ENCODE measurements at regions not wholly inside any gene's neighbourhood (a gene's known extent, or its start where the extent isn't known, plus 50 kb on each side); places are given as distances from the start of the nearest gene placed in this dataset.

DNA sequence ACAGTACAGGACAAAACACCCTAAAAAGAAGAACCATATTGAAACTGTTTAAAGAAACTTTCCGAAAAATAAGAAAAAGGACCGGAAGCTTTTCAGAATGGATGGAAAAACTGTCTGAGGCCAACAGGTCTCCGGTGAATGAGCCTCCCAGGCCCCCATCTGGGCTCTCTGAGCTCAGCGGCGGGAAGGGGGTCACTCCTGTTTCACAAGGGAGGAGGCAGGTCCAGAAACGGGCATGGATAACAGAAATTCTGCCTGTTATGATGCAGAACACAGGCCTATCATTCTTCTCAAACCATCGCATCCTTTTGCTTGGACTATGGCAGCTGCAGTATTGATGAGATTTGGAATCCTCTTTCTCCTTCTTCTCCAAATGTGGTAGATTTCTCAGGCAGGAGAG is 58.9 kb upstream of the SHH start:
- no TSS peak for BruUV-seq (replicated peaks)
- ChIA-PET CTCF (interaction anchor here (0.6 kb wide), 1 partner anchor 10 kb away, joined by 3 read pairs; no protein-coding TSS in a partner anchor), POLR2A (no interaction called here)
- H3K9me3 ChIP-seq (ENCODE audit: control insufficient read depth, insufficient read depth, low read depth, low read length): no peaks in the 10 kb centered on the region
- DNase-seq (ENCODE audit: low read depth, low spot score) (no peak), ATAC-seq (no peak)
- no peak overlapping the region for H3K4me3 ChIP-seq (ENCODE audit: low read depth in 2 of 2, low read length in 2 of 2)
- intact Hi-C loops (cut with micrococcal nuclease; ENCODE audit: unreplicated experiment): no loop called here
- H3K36me3 ChIP-seq (ENCODE audit: control insufficient read depth, insufficient read depth, low read length): no peaks in the 10 kb centered on the region
- TF ChIP-seq, protein P1, sequence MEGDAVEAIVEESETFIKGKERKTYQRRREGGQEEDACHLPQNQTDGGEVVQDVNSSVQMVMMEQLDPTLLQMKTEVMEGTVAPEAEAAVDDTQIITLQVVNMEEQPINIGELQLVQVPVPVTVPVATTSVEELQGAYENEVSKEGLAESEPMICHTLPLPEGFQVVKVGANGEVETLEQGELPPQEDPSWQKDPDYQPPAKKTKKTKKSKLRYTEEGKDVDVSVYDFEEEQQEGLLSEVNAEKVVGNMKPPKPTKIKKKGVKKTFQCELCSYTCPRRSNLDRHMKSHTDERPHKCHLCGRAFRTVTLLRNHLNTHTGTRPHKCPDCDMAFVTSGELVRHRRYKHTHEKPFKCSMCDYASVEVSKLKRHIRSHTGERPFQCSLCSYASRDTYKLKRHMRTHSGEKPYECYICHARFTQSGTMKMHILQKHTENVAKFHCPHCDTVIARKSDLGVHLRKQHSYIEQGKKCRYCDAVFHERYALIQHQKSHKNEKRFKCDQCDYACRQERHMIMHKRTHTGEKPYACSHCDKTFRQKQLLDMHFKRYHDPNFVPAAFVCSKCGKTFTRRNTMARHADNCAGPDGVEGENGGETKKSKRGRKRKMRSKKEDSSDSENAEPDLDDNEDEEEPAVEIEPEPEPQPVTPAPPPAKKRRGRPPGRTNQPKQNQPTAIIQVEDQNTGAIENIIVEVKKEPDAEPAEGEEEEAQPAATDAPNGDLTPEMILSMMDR (IDR thresholded peaks at IDR 0.05): no peak
- TF ChIP-seq POLR2AphosphoS5 (IDR thresholded peaks at IDR 0.05; ENCODE audit: low read depth, low read length) (no peak), TCF7L2 (IDR thresholded peaks at IDR 0.05; ENCODE audit: low read depth, low read length) (no peak)
- TF ChIP-seq, protein P2, sequence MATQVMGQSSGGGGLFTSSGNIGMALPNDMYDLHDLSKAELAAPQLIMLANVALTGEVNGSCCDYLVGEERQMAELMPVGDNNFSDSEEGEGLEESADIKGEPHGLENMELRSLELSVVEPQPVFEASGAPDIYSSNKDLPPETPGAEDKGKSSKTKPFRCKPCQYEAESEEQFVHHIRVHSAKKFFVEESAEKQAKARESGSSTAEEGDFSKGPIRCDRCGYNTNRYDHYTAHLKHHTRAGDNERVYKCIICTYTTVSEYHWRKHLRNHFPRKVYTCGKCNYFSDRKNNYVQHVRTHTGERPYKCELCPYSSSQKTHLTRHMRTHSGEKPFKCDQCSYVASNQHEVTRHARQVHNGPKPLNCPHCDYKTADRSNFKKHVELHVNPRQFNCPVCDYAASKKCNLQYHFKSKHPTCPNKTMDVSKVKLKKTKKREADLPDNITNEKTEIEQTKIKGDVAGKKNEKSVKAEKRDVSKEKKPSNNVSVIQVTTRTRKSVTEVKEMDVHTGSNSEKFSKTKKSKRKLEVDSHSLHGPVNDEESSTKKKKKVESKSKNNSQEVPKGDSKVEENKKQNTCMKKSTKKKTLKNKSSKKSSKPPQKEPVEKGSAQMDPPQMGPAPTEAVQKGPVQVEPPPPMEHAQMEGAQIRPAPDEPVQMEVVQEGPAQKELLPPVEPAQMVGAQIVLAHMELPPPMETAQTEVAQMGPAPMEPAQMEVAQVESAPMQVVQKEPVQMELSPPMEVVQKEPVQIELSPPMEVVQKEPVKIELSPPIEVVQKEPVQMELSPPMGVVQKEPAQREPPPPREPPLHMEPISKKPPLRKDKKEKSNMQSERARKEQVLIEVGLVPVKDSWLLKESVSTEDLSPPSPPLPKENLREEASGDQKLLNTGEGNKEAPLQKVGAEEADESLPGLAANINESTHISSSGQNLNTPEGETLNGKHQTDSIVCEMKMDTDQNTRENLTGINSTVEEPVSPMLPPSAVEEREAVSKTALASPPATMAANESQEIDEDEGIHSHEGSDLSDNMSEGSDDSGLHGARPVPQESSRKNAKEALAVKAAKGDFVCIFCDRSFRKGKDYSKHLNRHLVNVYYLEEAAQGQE (IDR thresholded peaks at IDR 0.05; ENCODE audit: insufficient read depth in 1 of 2, low read depth in 2 of 2, low read length in 1 of 2): no peak
- H3K27me3 ChIP-seq (ENCODE audit: control insufficient read depth, insufficient read depth, low read length): no peaks in the 10 kb centered on the region
- in situ Hi-C loops (cut with HindIII; ENCODE audit: low pct_unique_long_range_greater_than_20kb, low sequenced_read_pairs): no loop called here
- no peak overlapping the region for H3K27ac ChIP-seq (ENCODE audit: low read length)
- H3K4me1 ChIP-seq (ENCODE audit: control insufficient read depth, insufficient read depth, low read length): no peaks in the 10 kb centered on the region

DNA sequence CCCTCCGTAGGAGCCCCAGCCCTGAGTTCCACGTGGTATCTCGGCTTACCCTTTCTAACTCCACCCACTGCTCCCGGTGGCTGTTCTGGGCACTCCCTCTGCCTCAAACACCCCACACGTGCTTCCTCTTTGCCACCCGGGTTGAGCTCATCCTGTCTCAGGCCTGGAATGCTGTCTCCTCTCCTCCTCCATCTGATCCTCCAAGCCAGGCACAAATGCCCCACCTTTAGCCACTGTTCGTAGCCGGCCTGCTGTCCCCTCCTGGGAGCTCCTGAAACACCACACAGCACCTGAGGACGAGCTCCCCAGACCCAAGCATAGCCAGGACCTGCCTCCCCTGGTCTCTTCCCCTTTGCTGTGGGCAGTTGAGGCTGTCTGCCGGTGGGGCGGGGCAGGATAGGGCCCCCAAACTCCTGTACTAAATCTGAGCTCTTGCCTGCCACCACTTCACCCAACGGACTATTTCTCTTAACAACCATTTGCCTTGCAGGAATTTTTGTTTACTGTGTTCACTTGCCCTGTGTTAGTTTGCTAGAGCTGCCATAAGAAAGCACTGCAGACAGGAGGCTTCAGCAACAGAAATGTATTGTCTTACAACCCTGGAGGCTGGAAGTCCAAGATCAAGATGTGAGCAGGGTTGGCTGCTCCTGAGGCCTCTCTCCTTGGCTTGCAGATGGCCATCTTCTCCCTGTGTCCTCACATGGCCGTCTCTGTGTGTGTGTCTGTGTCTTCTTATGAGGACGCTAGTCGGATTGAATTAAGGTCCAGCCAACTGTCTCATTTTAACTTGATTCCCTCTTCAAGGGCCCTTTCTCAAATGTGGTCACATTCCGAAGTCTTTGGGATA is 58.3 kb upstream of the SHH start:
- no peaks in the 10 kb centered on the region for H3K4me1 ChIP-seq (ENCODE audit: control insufficient read depth, insufficient read depth, low read length)
- POLR2A ChIA-PET: no interaction called here
- ATAC-seq (peak; percentile 38; the same call in 1 of the 2 replicates), DNase-seq (ENCODE audit: low read depth, low spot score) (no peak)
- BruUV-seq (replicated peaks): no TSS peak
- H3K36me3 ChIP-seq (ENCODE audit: control insufficient read depth, insufficient read depth, low read length): no peaks in the 10 kb centered on the region
- no peak overlapping the region for H3K4me3 ChIP-seq (ENCODE audit: low read depth in 2 of 2, low read length in 2 of 2)
- CTCF ChIA-PET: interaction anchor here (0.6 kb wide), 1 partner anchor 9 kb away, joined by 3 read pairs; no protein-coding TSS in a partner anchor
- H3K27ac ChIP-seq (ENCODE audit: low read length): no peak overlapping the region
- in situ Hi-C loops (cut with HindIII; ENCODE audit: low pct_unique_long_range_greater_than_20kb, low sequenced_read_pairs) (no loop called here), intact Hi-C loops (cut with micrococcal nuclease; ENCODE audit: unreplicated experiment) (no loop called here)
- H3K27me3 ChIP-seq (ENCODE audit: control insufficient read depth, insufficient read depth, low read length): no peaks in the 10 kb centered on the region
- TF ChIP-seq, protein P1 (IDR thresholded peaks at IDR 0.05): no peak
- no peaks in the 10 kb centered on the region for H3K9me3 ChIP-seq (ENCODE audit: control insufficient read depth, insufficient read depth, low read depth, low read length)

Measured in Panc1 (cell line).